HL-60 (cell line): ENCODE measurements at regions not wholly inside any gene's neighbourhood (a gene's known extent, or its start where the extent isn't known, plus 50 kb on each side); places are given as distances from the start of the nearest gene placed in this dataset.

Source experiments
- DNase-seq, 2 experiments: peaks; one replicate each; pipeline ENCODE4 v3.0.0-alpha.2; 2010 to 2020; ENCODE audit warnings: low read depth in 1 of 2, low spot score in 1 of 2
- H3K27ac ChIP-seq: fragments of 250-450 bp; sonication (Bioruptor Pico); replicated peaks from 2 replicates; pipeline ENCODE4 v1.5.1; 2020; ENCODE audit warnings: mild to moderate bottlenecking, moderate library complexity
- H3K27me3 ChIP-seq: fragments of 250-450 bp; sonication (Bioruptor Pico); 2 replicates; pipeline ENCODE4 v1.5.1; 2021; ENCODE audit warnings: mild to moderate bottlenecking, moderate library complexity; ENCODE audit not compliant: insufficient read depth, poor library complexity, severe bottlenecking
- H3K4me3 ChIP-seq: replicated peaks from 2 replicates; pipeline ENCODE4 v1.5.1; 2011; ENCODE audit warnings: mild to moderate bottlenecking, control low read depth, low read length; ENCODE audit not compliant: insufficient read depth
- CTCF ChIP-seq: IDR thresholded peaks from one replicate; pipeline ENCODE4 v1.5.1; 2011; ENCODE audit warnings: low read length, control low read depth, inconsistent platforms; ENCODE audit not compliant: insufficient read depth
- GABPA ChIP-seq: IDR thresholded peaks from 2 replicates; pipeline ENCODE4 v1.6.1; 2012; ENCODE audit warnings: low read depth
- POLR2AphosphoS5 ChIP-seq: IDR thresholded peaks from 2 replicates; pipeline ENCODE4 v1.6.1; 2012; ENCODE audit warnings: low read depth
- SPI1 ChIP-seq: IDR thresholded peaks from 2 replicates; pipeline ENCODE4 v1.6.1; 2012; ENCODE audit warnings: low read depth, mild to moderate bottlenecking, borderline replicate concordance
- TF ChIP-seq, protein P1 (sequence below): IDR thresholded peaks from 2 replicates; pipeline ENCODE4 v1.6.1; 2012; ENCODE audit warnings: low read depth; ENCODE audit not compliant: insufficient replicate concordance

DNA sequence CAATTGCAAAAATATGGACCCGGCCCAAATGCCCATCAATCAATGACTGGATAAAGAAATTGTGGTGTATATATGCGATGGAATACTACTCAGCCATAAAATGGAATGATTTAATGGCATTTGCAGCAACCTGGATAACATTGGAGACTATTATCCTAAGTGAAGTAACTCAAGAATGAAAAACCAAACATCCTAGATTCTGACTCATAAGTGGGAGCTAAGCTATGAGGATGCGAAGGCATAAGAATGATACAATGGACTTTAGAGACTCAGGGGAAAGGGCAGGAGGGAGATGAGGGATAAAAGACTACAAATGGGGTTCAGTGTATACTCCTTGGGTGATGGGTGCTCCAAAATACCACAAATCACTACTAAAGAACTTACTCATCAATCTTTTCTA is 247.6 kb upstream of the FBXL7 start:
- H3K27me3 ChIP-seq: no peaks in the 10 kb centered on the region
- no peak overlapping the region for H3K4me3 ChIP-seq
- no peak overlapping the region for H3K27ac ChIP-seq
- no peak for DNase-seq
- TF ChIP-seq SPI1 (no peak), GABPA (no peak), CTCF (no peak), POLR2AphosphoS5 (no peak)
- TF ChIP-seq, protein P1, sequence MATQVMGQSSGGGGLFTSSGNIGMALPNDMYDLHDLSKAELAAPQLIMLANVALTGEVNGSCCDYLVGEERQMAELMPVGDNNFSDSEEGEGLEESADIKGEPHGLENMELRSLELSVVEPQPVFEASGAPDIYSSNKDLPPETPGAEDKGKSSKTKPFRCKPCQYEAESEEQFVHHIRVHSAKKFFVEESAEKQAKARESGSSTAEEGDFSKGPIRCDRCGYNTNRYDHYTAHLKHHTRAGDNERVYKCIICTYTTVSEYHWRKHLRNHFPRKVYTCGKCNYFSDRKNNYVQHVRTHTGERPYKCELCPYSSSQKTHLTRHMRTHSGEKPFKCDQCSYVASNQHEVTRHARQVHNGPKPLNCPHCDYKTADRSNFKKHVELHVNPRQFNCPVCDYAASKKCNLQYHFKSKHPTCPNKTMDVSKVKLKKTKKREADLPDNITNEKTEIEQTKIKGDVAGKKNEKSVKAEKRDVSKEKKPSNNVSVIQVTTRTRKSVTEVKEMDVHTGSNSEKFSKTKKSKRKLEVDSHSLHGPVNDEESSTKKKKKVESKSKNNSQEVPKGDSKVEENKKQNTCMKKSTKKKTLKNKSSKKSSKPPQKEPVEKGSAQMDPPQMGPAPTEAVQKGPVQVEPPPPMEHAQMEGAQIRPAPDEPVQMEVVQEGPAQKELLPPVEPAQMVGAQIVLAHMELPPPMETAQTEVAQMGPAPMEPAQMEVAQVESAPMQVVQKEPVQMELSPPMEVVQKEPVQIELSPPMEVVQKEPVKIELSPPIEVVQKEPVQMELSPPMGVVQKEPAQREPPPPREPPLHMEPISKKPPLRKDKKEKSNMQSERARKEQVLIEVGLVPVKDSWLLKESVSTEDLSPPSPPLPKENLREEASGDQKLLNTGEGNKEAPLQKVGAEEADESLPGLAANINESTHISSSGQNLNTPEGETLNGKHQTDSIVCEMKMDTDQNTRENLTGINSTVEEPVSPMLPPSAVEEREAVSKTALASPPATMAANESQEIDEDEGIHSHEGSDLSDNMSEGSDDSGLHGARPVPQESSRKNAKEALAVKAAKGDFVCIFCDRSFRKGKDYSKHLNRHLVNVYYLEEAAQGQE: no peak

DNA sequence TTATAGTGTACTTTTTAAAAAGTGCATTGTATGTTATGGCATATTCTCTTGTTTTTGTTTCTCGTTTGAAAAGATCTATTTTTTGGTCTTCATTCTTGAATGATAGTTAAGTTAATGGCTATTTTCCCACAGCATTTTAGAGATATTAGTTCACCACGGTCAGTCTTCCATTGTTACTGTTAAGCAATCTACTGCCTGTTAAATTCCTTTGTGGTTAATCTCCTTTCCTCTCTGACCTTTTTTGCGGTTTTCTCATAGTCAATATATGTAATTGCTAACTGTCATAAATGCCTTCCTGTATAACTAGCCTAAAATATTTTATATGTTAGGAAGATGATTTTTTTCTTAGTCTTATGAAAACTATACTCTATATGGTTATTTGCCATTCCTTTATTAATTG is 250.8 kb upstream of the FBXL7 start:
- DNase-seq: no peak
- no peaks in the 10 kb centered on the region for H3K27me3 ChIP-seq
- no peak for TF ChIP-seq POLR2AphosphoS5
- TF ChIP-seq, protein P1: no peak
- TF ChIP-seq SPI1: no peak
- TF ChIP-seq CTCF: no peak
- TF ChIP-seq GABPA: no peak
- H3K27ac ChIP-seq: no peak overlapping the region
- no peak overlapping the region for H3K4me3 ChIP-seq

GRCh38 chr5:15248731-15249130 is 251.2 kb upstream of the FBXL7 start:
- DNase-seq: no peak
- Histone ChIP-seq H3K4me3 (no peak overlapping the region), H3K27me3 (no peaks in the 10 kb centered on the region), H3K27ac (no peak overlapping the region)
- no peak for TF ChIP-seq CTCF

- Histone ChIP-seq H3K27ac (no peak overlapping the region), H3K4me3 (no peak overlapping the region), H3K27me3 (no peaks in the 10 kb centered on the region)
- no peak for DNase-seq
- TF ChIP-seq, protein P1: no peak
- TF ChIP-seq POLR2AphosphoS5: no peak
- no peak for TF ChIP-seq SPI1
- TF ChIP-seq CTCF: no peak
- no peak for TF ChIP-seq GABPA
Observed at GRCh38 chr5:15245913-15246312, 254.1 kb upstream of the FBXL7 start.
